NCI-H2171 treated with DMSO at 0.1 percent for 48 hours (cell line): ENCODE measurements at regions not wholly inside any gene's neighbourhood (a gene's known extent, or its start where the extent isn't known, plus 50 kb on each side); places are given as distances from the start of the nearest gene placed in this dataset.

Experiments used
- DNase-seq: peaks from one replicate; lab custom pipeline; 2025; lab: John Stamatoyannopoulos, UW

- no peak for DNase-seq
Observed at GRCh38 chr5:71865665-71866320, 146.7 kb downstream of the CARTPT start.

- peak; percentile 28 for DNase-seq
Observed at GRCh38 chr5:71872311-71872864, 153.3 kb downstream of the CARTPT start.

- DNase-seq, result peak; percentile 95
Observed at GRCh38 chr5:71873191-71873591, 154.1 kb downstream of the CARTPT start.

GRCh38 chr5:71874521-71874920, 155.4 kb downstream of the CARTPT start:
- no peak for DNase-seq

- DNase-seq, result no peak
Observed at GRCh38 chr5:71877511-71877910, 158.4 kb downstream of the CARTPT start.

GRCh38 chr5:71880536-71880935, 161.5 kb downstream of the CARTPT start:
- DNase-seq, result no peak

- no peak for DNase-seq
Observed at GRCh38 chr5:71882826-71883741, 164.0 kb downstream of the CARTPT start.

GRCh38 chr5:71883742-71884103, 164.6 kb downstream of the CARTPT start:
- DNase-seq, result no peak

GRCh38 chr5:71884926-71885325, 165.9 kb downstream of the CARTPT start:
- DNase-seq, result no peak

GRCh38 chr5:71886406-71886805, 167.3 kb downstream of the CARTPT start:
- no peak for DNase-seq

- peak; percentile 48 for DNase-seq
Observed at GRCh38 chr5:71887680-71888079, 168.6 kb downstream of the CARTPT start.

- no peak for DNase-seq
Observed at GRCh38 chr5:71891406-71891805, 172.3 kb downstream of the CARTPT start.

GRCh38 chr5:71891856-71892255, 172.8 kb downstream of the CARTPT start:
- no peak for DNase-seq

GRCh38 chr5:71892641-71893365, 173.7 kb downstream of the CARTPT start:
- DNase-seq, result no peak

GRCh38 chr5:71893451-71893850, 174.4 kb downstream of the CARTPT start:
- no peak for DNase-seq

GRCh38 chr5:71894091-71894490, 175.0 kb downstream of the CARTPT start:
- DNase-seq, result peak; percentile 30

- no peak for DNase-seq
Observed at GRCh38 chr5:71895546-71895945, 176.5 kb downstream of the CARTPT start.

GRCh38 chr5:71899865-71900342, 180.8 kb downstream of the CARTPT start:
- no peak for DNase-seq

- DNase-seq, result no peak
Observed at GRCh38 chr5:71903808-71904207, 184.7 kb downstream of the CARTPT start.

- no peak for DNase-seq
Observed at GRCh38 chr5:71904852-71905251, 185.8 kb downstream of the CARTPT start.

GRCh38 chr5:71905834-71906711, 187.0 kb downstream of the CARTPT start:
- peak; percentile 20 for DNase-seq
